ENCODE measurements at regions not wholly inside any gene's neighbourhood (a gene's known extent, or its start where the extent isn't known, plus 50 kb on each side); places are given as distances from the start of the nearest gene placed in this dataset.
A peak's percentile ranks its signal among the peaks of the same experiment; 100 is the strongest.

GRCh38 chr1:53392460-53392859, 64.6 kb upstream of the LRP8 start:
- peaks cover 0 to 3% (median 0%) of the 10 kb centered on the region in 4 donors for H3K9me3 ChIP-seq (ENCODE audit: control insufficient read depth in 4 of 4, insufficient read depth in 3 of 4, low read length in 3 of 4)
- no peak overlapping the region for H3K9ac ChIP-seq (ENCODE audit: insufficient read depth in 1 of 2, low read length in 2 of 2)
- DNase-seq (no peak), ATAC-seq (ENCODE audit: insufficient read depth, low FRiP score) (no peak)
- no peaks in the 10 kb centered on the region for H3K36me3 ChIP-seq (ENCODE audit: control insufficient read depth in 4 of 4, insufficient read depth in 4 of 4, low read length in 4 of 4)
- no peak overlapping the region for H3K4me3 ChIP-seq
- no peaks in the 10 kb centered on the region for H3K27me3 ChIP-seq (ENCODE audit: control insufficient read depth in 3 of 3, insufficient read depth in 3 of 3, low read length in 2 of 3)
- WGBS, 2 donors: 77 to 87% methylated on average over 13 of the region's 13 CpGs
- TF ChIP-seq CTCF (IDR thresholded peaks at IDR 0.05; ENCODE audit: control extremely low read depth, extremely low read depth): no peak
- no peak overlapping the region for H3K27ac ChIP-seq (ENCODE audit: low read depth in 1 of 2, low read length in 1 of 2)
- peaks cover 0 to 7% (median 0%) of the 10 kb centered on the region in 5 donors for H3K4me1 ChIP-seq (ENCODE audit: control insufficient read depth in 5 of 5, insufficient read depth in 5 of 5, low read length in 5 of 5)

GRCh38 chr1:53393325-53393792, 65.5 kb upstream of the LRP8 start:
- Histone ChIP-seq H3K36me3 (ENCODE audit: control insufficient read depth in 4 of 4, insufficient read depth in 4 of 4, low read length in 4 of 4) (no peaks in the 10 kb centered on the region), H3K27me3 (ENCODE audit: control insufficient read depth in 3 of 3, insufficient read depth in 3 of 3, low read length in 2 of 3) (no peaks in the 10 kb centered on the region), H3K27ac (ENCODE audit: low read depth in 1 of 2, low read length in 1 of 2) (no peak overlapping the region), H3K4me3 (no peak overlapping the region), H3K9me3 (ENCODE audit: control insufficient read depth in 4 of 4, insufficient read depth in 3 of 4, low read length in 3 of 4) (peaks cover 0 to 3% (median 0%) of the 10 kb centered on the region in 4 donors), H3K4me1 (ENCODE audit: control insufficient read depth in 5 of 5, insufficient read depth in 5 of 5, low read length in 5 of 5) (peaks cover 0 to 7% (median 0%) of the 10 kb centered on the region in 5 donors), H3K9ac (ENCODE audit: insufficient read depth in 1 of 2, low read length in 2 of 2) (peak overlapping the region in 1 of 2 donors; percentile 23)
- TF ChIP-seq CTCF (IDR thresholded peaks at IDR 0.05; ENCODE audit: control extremely low read depth, extremely low read depth): peak; percentile 93
- WGBS, 2 donors: 13 to 19% methylated on average over 10 of the region's 10 CpGs
- ATAC-seq (ENCODE audit: insufficient read depth, low FRiP score): peak; percentile 84
- peak; percentile 79 to 87 (median 86) for DNase-seq

GRCh38 chr1:53394306-53394705, 64.9 kb upstream of the DMRTB1 start:
- Histone ChIP-seq H3K9ac (ENCODE audit: insufficient read depth in 1 of 2, low read length in 2 of 2) (no peak overlapping the region), H3K9me3 (ENCODE audit: control insufficient read depth in 4 of 4, insufficient read depth in 3 of 4, low read length in 3 of 4) (peaks cover 0 to 3% (median 0%) of the 10 kb centered on the region in 4 donors), H3K36me3 (ENCODE audit: control insufficient read depth in 4 of 4, insufficient read depth in 4 of 4, low read length in 4 of 4) (no peaks in the 10 kb centered on the region), H3K27ac (ENCODE audit: low read depth in 1 of 2, low read length in 1 of 2) (no peak overlapping the region), H3K4me3 (no peak overlapping the region), H3K4me1 (ENCODE audit: control insufficient read depth in 5 of 5, insufficient read depth in 5 of 5, low read length in 5 of 5) (peaks cover 0 to 7% (median 0%) of the 10 kb centered on the region in 5 donors), H3K27me3 (ENCODE audit: control insufficient read depth in 3 of 3, insufficient read depth in 3 of 3, low read length in 2 of 3) (no peaks in the 10 kb centered on the region)
- no peak for TF ChIP-seq CTCF (IDR thresholded peaks at IDR 0.05; ENCODE audit: control extremely low read depth, extremely low read depth)
- ATAC-seq (ENCODE audit: insufficient read depth, low FRiP score): no peak
- DNase-seq: no peak
- 80 to 81% methylated on average over 6 of the region's 6 CpGs for WGBS, 2 donors

GRCh38 chr1:53395671-53396215, 63.5 kb upstream of the DMRTB1 start:
- DNase-seq (no peak), ATAC-seq (ENCODE audit: insufficient read depth, low FRiP score) (no peak)
- peaks cover 0 to 2% (median 0%) of the 10 kb centered on the region in 5 donors for H3K4me1 ChIP-seq (ENCODE audit: control insufficient read depth in 5 of 5, insufficient read depth in 5 of 5, low read length in 5 of 5)
- no peak overlapping the region for H3K4me3 ChIP-seq
- no peak overlapping the region for H3K27ac ChIP-seq (ENCODE audit: low read depth in 1 of 2, low read length in 1 of 2)
- H3K9ac ChIP-seq (ENCODE audit: insufficient read depth in 1 of 2, low read length in 2 of 2): no peak overlapping the region
- TF ChIP-seq CTCF (IDR thresholded peaks at IDR 0.05; ENCODE audit: control extremely low read depth, extremely low read depth): no peak
- peaks cover 0 to 3% (median 0%) of the 10 kb centered on the region in 4 donors for H3K9me3 ChIP-seq (ENCODE audit: control insufficient read depth in 4 of 4, insufficient read depth in 3 of 4, low read length in 3 of 4)
- H3K36me3 ChIP-seq (ENCODE audit: control insufficient read depth in 4 of 4, insufficient read depth in 4 of 4, low read length in 4 of 4): no peaks in the 10 kb centered on the region
- 68 to 74% methylated on average over 10 of the region's 10 CpGs for WGBS, 2 donors
- no peaks in the 10 kb centered on the region for H3K27me3 ChIP-seq (ENCODE audit: control insufficient read depth in 3 of 3, insufficient read depth in 3 of 3, low read length in 2 of 3)

Data from lung (tissue), 11 donors.